ENCODE measurements at regions not wholly inside any gene's neighbourhood (a gene's known extent, or its start where the extent isn't known, plus 50 kb on each side); places are given as distances from the start of the nearest gene placed in this dataset.
A peak's percentile ranks its signal among the peaks of the same experiment; 100 is the strongest.

GRCh38 chr12:19894803-19895202, 455.5 kb downstream of the AEBP2 start:
- intact Hi-C loops (cut with DNase I; ENCODE audit: low total_unique reads): no loop called here
- Histone ChIP-seq H3K4me3 (peak overlapping the region in 1 of 2 donors; percentile 13), H3K9me3 (no peaks in the 10 kb centered on the region), H3K27me3 (no peaks in the 10 kb centered on the region), H3K27ac (peak overlapping the region; percentile 59 to 71), H3K36me3 (no peaks in the 10 kb centered on the region), H3K4me1 (peaks cover 0 to 81% (median 3%) of the 10 kb centered on the region in 4 donors)
- TF ChIP-seq, protein P1, sequence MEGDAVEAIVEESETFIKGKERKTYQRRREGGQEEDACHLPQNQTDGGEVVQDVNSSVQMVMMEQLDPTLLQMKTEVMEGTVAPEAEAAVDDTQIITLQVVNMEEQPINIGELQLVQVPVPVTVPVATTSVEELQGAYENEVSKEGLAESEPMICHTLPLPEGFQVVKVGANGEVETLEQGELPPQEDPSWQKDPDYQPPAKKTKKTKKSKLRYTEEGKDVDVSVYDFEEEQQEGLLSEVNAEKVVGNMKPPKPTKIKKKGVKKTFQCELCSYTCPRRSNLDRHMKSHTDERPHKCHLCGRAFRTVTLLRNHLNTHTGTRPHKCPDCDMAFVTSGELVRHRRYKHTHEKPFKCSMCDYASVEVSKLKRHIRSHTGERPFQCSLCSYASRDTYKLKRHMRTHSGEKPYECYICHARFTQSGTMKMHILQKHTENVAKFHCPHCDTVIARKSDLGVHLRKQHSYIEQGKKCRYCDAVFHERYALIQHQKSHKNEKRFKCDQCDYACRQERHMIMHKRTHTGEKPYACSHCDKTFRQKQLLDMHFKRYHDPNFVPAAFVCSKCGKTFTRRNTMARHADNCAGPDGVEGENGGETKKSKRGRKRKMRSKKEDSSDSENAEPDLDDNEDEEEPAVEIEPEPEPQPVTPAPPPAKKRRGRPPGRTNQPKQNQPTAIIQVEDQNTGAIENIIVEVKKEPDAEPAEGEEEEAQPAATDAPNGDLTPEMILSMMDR (IDR thresholded peaks at IDR 0.05): no peak
- no peak for DNase-seq

GRCh38 chr12:19895246-19896020, 456.1 kb downstream of the AEBP2 start:
- peak overlapping the region; percentile 59 to 71 for H3K27ac ChIP-seq
- intact Hi-C loops (cut with DNase I; ENCODE audit: low total_unique reads): no loop called here
- TF ChIP-seq, protein P1 (IDR thresholded peaks at IDR 0.05): no peak

DNA sequence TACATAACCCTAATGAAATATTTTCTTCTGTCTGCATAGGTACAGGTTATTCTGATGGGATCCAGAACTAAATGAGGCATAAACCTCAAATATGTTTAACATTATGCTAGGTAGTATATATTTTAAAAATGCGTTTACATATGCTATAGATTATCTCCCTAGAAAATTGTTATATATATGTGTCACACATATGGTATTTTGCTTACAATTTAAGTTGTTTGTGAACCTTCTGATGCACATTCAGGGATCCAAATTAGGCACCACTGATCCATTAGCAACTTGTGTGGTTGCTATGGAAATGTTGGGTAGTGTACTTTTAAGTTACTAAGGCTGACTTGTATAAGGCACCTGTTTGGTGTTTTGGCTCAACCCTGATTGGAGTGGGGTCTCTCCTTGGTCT, 456.7 kb downstream of the AEBP2 start:
- intact Hi-C loops (cut with DNase I; ENCODE audit: low total_unique reads): no loop called here
- H3K27ac ChIP-seq: peak overlapping the region; percentile 59 to 71

More at GRCh38 chr12:19895246-19896020, 456.1 kb downstream of the AEBP2 start:
- Histone ChIP-seq H3K36me3 (no peaks in the 10 kb centered on the region), H3K27me3 (no peaks in the 10 kb centered on the region), H3K4me3 (peak overlapping the region in 1 of 2 donors; percentile 13), H3K4me1 (peaks cover 0 to 79% (median 3%) of the 10 kb centered on the region in 4 donors), H3K9me3 (no peaks in the 10 kb centered on the region)
- no peak for DNase-seq

GRCh38 chr12:19896534-19896933, 457.2 kb downstream of the AEBP2 start:
- no peaks in the 10 kb centered on the region for H3K9me3 ChIP-seq
- H3K4me3 ChIP-seq: no peak overlapping the region
- TF ChIP-seq, protein P1 (IDR thresholded peaks at IDR 0.05): no peak
- H3K27me3 ChIP-seq: no peaks in the 10 kb centered on the region
- H3K4me1 ChIP-seq: peaks cover 0 to 72% (median 3%) of the 10 kb centered on the region in 4 donors
- no peak for DNase-seq
- peak overlapping the region; percentile 59 to 71 for H3K27ac ChIP-seq
- intact Hi-C loops (cut with DNase I; ENCODE audit: low total_unique reads): no loop called here
- H3K36me3 ChIP-seq: no peaks in the 10 kb centered on the region

More for the DNA sequence above, 456.7 kb downstream of the AEBP2 start:
- DNase-seq: no peak
- Histone ChIP-seq H3K4me3 (no peak overlapping the region), H3K27me3 (no peaks in the 10 kb centered on the region), H3K9me3 (no peaks in the 10 kb centered on the region), H3K36me3 (no peaks in the 10 kb centered on the region), H3K4me1 (peaks cover 0 to 73% (median 3%) of the 10 kb centered on the region in 4 donors)
- TF ChIP-seq, protein P1 (IDR thresholded peaks at IDR 0.05): no peak

DNA sequence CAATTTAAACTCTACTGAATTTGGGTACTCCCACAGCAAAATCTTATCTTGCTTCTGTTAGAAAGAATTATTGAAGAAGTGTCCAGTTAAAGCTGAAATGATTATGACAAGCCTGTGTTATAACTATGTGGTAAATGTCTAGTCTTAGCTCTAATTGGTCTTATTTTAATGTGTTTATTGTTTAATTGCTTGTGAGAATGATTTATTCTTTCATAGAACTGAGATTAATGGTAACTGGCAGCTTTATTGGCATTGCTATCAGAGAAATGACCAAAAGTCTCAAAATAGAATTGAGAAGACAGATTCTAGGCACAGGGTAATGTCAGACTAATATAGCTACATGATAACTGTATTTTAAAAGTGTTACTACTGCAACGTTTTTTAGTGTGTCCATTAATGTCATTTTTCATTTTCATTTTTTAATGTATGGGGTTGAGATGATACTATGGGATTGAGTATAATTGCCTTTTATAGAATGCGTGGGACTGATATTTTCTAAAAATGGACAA, 458.7 kb downstream of the AEBP2 start:
- DNase-seq: no peak
- Histone ChIP-seq H3K27me3 (no peaks in the 10 kb centered on the region), H3K9me3 (no peaks in the 10 kb centered on the region), H3K4me1 (peaks cover 0 to 68% (median 3%) of the 10 kb centered on the region in 4 donors), H3K36me3 (no peaks in the 10 kb centered on the region), H3K27ac (peak overlapping the region; percentile 59 to 71), H3K4me3 (no peak overlapping the region)
- intact Hi-C loops (cut with DNase I; ENCODE audit: low total_unique reads): no loop called here
- TF ChIP-seq, protein P1 (IDR thresholded peaks at IDR 0.05): no peak
